Liver (tissue), 8 donors: ENCODE measurements at regions not wholly inside any gene's neighbourhood (a gene's known extent, or its start where the extent isn't known, plus 50 kb on each side); places are given as distances from the start of the nearest gene placed in this dataset.

Experiments used
- DNase-seq: peaks from one replicate; pipeline ENCODE4 v3.0.0-alpha.2; 2017; ENCODE audit warnings: low spot score
- H3K27ac ChIP-seq, 2 donors: one replicate each; pipeline ENCODE4 v1.7.0; 2013; ENCODE audit warnings: inconsistent platforms in 2 of 2, low read length in 2 of 2, control low read depth in 1 of 2, low read depth in 1 of 2, mild to moderate bottlenecking in 1 of 2
- H3K27me3 ChIP-seq, 4 donors: one replicate each; pipeline versions ENCODE4 v1.6.1 to v1.7.0; 2013; ENCODE audit warnings: low read length in 3 of 4, inconsistent platforms in 1 of 4, mild to moderate bottlenecking in 1 of 4, moderate library complexity in 1 of 4; ENCODE audit not compliant: control insufficient read depth in 4 of 4, insufficient read depth in 4 of 4
- H3K36me3 ChIP-seq, 4 donors: one replicate each; pipeline versions ENCODE4 v1.6.1 to v1.7.0; 2013; ENCODE audit warnings: low read length in 3 of 4, mild to moderate bottlenecking in 3 of 4, low read depth in 1 of 4, moderate library complexity in 1 of 4; ENCODE audit not compliant: control insufficient read depth in 4 of 4, insufficient read depth in 3 of 4
- H3K4me1 ChIP-seq, 4 donors: one replicate each; pipeline versions ENCODE4 v1.6.1 to v1.7.0; 2013; ENCODE audit warnings: low read length in 3 of 4, mild to moderate bottlenecking in 3 of 4, moderate library complexity in 1 of 4; ENCODE audit not compliant: control insufficient read depth in 4 of 4, insufficient read depth in 4 of 4
- H3K4me3 ChIP-seq, 3 donors: one replicate each; pipeline versions ENCODE4 v1.6.1 to v1.7.0; 2013; ENCODE audit warnings: low read length in 3 of 3, control low read depth in 1 of 3, low read depth in 1 of 3, mild to moderate bottlenecking in 1 of 3
- H3K9ac ChIP-seq, 2 donors: one replicate each; pipeline ENCODE4 v1.7.0; 2013; ENCODE audit warnings: low read length in 2 of 2, mild to moderate bottlenecking in 2 of 2, moderate library complexity in 2 of 2, control low read depth in 1 of 2, low read depth in 1 of 2
- H3K9me3 ChIP-seq, 4 donors: one replicate each; pipeline versions ENCODE4 v1.6.1 to v1.7.0; 2013; ENCODE audit warnings: low read length in 3 of 4; ENCODE audit not compliant: control insufficient read depth in 4 of 4
- ATF3 ChIP-seq: IDR thresholded peaks from 2 replicates; pipeline ENCODE4 v1.6.1; 2016; ENCODE audit warnings: antibody characterized with exemption
- EGR1 ChIP-seq, 2 donors: IDR thresholded peaks; 2 replicates each; pipeline ENCODE4 v1.6.1; 2016 to 2018; ENCODE audit warnings: antibody characterized with exemption in 2 of 2, low read depth in 2 of 2
- FOXA1 ChIP-seq: IDR thresholded peaks from 2 replicates; pipeline ENCODE4 v1.6.1; 2016; ENCODE audit warnings: antibody characterized with exemption
- FOXA2 ChIP-seq: IDR thresholded peaks from 2 replicates; pipeline ENCODE4 v1.6.1; 2016; ENCODE audit warnings: antibody characterized with exemption
- GABPA ChIP-seq, 2 donors: IDR thresholded peaks in 1 of 2; conservative IDR thresholded peaks in 1 of 2; 2 replicates each; pipeline ENCODE4 v1.6.1; 2016; ENCODE audit warnings: antibody characterized with exemption in 2 of 2, mild to moderate bottlenecking in 1 of 2, moderate library complexity in 1 of 2
- HNF4A ChIP-seq, 2 donors: conservative IDR thresholded peaks; 2 replicates each; pipeline ENCODE4 v1.6.1; 2016; ENCODE audit warnings: antibody characterized with exemption in 2 of 2, mild to moderate bottlenecking in 2 of 2
- HNF4G ChIP-seq: IDR thresholded peaks from 2 replicates; pipeline ENCODE4 v1.6.1; 2016; ENCODE audit warnings: antibody characterized with exemption
- NR2F2 ChIP-seq: IDR thresholded peaks from 2 replicates; pipeline ENCODE4 v1.6.1; 2016; ENCODE audit warnings: antibody characterized with exemption
- RAD21 ChIP-seq, 2 donors: IDR thresholded peaks; 2 replicates each; pipeline ENCODE4 v1.6.1; 2016; ENCODE audit warnings: antibody characterized with exemption in 2 of 2, mild to moderate bottlenecking in 2 of 2
- RXRA ChIP-seq, 2 donors: IDR thresholded peaks; 2 replicates each; pipeline ENCODE4 v1.6.1; 2017 to 2018; ENCODE audit warnings: antibody characterized with exemption in 2 of 2, mild to moderate bottlenecking in 1 of 2
- SP1 ChIP-seq: IDR thresholded peaks from 2 replicates; pipeline ENCODE4 v1.6.1; 2018; ENCODE audit warnings: antibody characterized with exemption, mild to moderate bottlenecking
- TAF1 ChIP-seq: conservative IDR thresholded peaks from 2 replicates; pipeline ENCODE4 v1.6.1; 2016; ENCODE audit warnings: antibody characterized with exemption, mild to moderate bottlenecking
- YY1 ChIP-seq: IDR thresholded peaks from 2 replicates; pipeline ENCODE4 v1.6.1; 2016; ENCODE audit warnings: antibody characterized with exemption, mild to moderate bottlenecking
- WGBS: extraction: QIAGEN DNeasy Blood & Tissue Kit; methylation state at CpG from one replicate; pipeline ENCODE4 v1.1.7; 2013; 5-methylcytosine and 5-hydroxymethylcytosine counted together
- TF ChIP-seq, protein P1 (sequence below): IDR thresholded peaks from 2 replicates; pipeline ENCODE4 v1.6.1; 2016; ENCODE audit warnings: antibody characterized with exemption
- TF ChIP-seq, protein P2 (sequence below): IDR thresholded peaks from 2 replicates; pipeline ENCODE4 v1.6.1; 2016; ENCODE audit warnings: antibody characterized with exemption, mild to moderate bottlenecking
- TF ChIP-seq, protein P3 (sequence below): fragments of 150-350 bp; IDR thresholded peaks from 2 replicates; pipeline ENCODE4 v1.5.1; 2017; ENCODE audit warnings: improper control_type of control experiment, low read depth, low read length; ENCODE audit not compliant: missing input control
- donor health status: healthy.
- donor health status: healthy.
- donor health status: healthy.
- donor health status: healthy.
- donor health status: healthy.

- H3K4me1 ChIP-seq = peaks cover 3 to 14% (median 14%) of the 10 kb centered on the region in 4 donors
- no peak overlapping the region for H3K4me3 ChIP-seq
- DNase-seq = no peak
- TF ChIP-seq SP1 (no peak), FOXA2 (no peak), NR2F2 (no peak), HNF4G (no peak)
- H3K9me3 ChIP-seq = no peaks in the 10 kb centered on the region
- H3K27me3 ChIP-seq = no peaks in the 10 kb centered on the region
- 94% methylated on average over 1 of the region's 1 CpG for WGBS
- no peak overlapping the region for H3K9ac ChIP-seq
- no peaks in the 10 kb centered on the region for H3K36me3 ChIP-seq
- H3K27ac ChIP-seq = peak overlapping the region; percentile 80 to 96
Measured at GRCh38 chr16:65895906-65896305, 470.6 kb upstream of the CDH5 start.

- H3K36me3 ChIP-seq = no peaks in the 10 kb centered on the region
- DNase-seq = no peak
- 85% methylated on average over 3 of the region's 3 CpGs for WGBS
- H3K9me3 ChIP-seq = no peaks in the 10 kb centered on the region
- peaks cover 3 to 14% (median 14%) of the 10 kb centered on the region in 4 donors for H3K4me1 ChIP-seq
- no peak overlapping the region for H3K4me3 ChIP-seq
- no peaks in the 10 kb centered on the region for H3K27me3 ChIP-seq
- TF ChIP-seq TAF1 (no peak), HNF4G (no peak), EGR1 (IDR thresholded peaks at IDR 0.05; ENCODE audit: low read depth in 2 of 2) (no peak), YY1 (no peak), HNF4A (conservative IDR thresholded peaks at IDR 0.05) (no peak), FOXA2 (no peak), RXRA (IDR thresholded peaks at IDR 0.05) (no peak), RAD21 (IDR thresholded peaks at IDR 0.05) (no peak), GABPA (IDR thresholded peaks at IDR 0.05 in 1 of 2, conservative IDR thresholded peaks at IDR 0.05 in 1 of 2) (no peak), FOXA1 (no peak), ATF3 (no peak)
- TF ChIP-seq, protein P1, sequence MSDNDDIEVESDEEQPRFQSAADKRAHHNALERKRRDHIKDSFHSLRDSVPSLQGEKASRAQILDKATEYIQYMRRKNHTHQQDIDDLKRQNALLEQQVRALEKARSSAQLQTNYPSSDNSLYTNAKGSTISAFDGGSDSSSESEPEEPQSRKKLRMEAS = no peak
- TF ChIP-seq, protein P2, sequence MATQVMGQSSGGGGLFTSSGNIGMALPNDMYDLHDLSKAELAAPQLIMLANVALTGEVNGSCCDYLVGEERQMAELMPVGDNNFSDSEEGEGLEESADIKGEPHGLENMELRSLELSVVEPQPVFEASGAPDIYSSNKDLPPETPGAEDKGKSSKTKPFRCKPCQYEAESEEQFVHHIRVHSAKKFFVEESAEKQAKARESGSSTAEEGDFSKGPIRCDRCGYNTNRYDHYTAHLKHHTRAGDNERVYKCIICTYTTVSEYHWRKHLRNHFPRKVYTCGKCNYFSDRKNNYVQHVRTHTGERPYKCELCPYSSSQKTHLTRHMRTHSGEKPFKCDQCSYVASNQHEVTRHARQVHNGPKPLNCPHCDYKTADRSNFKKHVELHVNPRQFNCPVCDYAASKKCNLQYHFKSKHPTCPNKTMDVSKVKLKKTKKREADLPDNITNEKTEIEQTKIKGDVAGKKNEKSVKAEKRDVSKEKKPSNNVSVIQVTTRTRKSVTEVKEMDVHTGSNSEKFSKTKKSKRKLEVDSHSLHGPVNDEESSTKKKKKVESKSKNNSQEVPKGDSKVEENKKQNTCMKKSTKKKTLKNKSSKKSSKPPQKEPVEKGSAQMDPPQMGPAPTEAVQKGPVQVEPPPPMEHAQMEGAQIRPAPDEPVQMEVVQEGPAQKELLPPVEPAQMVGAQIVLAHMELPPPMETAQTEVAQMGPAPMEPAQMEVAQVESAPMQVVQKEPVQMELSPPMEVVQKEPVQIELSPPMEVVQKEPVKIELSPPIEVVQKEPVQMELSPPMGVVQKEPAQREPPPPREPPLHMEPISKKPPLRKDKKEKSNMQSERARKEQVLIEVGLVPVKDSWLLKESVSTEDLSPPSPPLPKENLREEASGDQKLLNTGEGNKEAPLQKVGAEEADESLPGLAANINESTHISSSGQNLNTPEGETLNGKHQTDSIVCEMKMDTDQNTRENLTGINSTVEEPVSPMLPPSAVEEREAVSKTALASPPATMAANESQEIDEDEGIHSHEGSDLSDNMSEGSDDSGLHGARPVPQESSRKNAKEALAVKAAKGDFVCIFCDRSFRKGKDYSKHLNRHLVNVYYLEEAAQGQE = no peak
- TF ChIP-seq, protein P3, sequence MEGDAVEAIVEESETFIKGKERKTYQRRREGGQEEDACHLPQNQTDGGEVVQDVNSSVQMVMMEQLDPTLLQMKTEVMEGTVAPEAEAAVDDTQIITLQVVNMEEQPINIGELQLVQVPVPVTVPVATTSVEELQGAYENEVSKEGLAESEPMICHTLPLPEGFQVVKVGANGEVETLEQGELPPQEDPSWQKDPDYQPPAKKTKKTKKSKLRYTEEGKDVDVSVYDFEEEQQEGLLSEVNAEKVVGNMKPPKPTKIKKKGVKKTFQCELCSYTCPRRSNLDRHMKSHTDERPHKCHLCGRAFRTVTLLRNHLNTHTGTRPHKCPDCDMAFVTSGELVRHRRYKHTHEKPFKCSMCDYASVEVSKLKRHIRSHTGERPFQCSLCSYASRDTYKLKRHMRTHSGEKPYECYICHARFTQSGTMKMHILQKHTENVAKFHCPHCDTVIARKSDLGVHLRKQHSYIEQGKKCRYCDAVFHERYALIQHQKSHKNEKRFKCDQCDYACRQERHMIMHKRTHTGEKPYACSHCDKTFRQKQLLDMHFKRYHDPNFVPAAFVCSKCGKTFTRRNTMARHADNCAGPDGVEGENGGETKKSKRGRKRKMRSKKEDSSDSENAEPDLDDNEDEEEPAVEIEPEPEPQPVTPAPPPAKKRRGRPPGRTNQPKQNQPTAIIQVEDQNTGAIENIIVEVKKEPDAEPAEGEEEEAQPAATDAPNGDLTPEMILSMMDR = no peak
- H3K27ac ChIP-seq = no peak overlapping the region
- no peak overlapping the region for H3K9ac ChIP-seq
Measured at GRCh38 chr16:65895486-65895885, 471.0 kb upstream of the CDH5 start.
